ENCODE measurements at regions not wholly inside any gene's neighbourhood (a gene's known extent, or its start where the extent isn't known, plus 50 kb on each side); places are given as distances from the start of the nearest gene placed in this dataset.

DNA sequence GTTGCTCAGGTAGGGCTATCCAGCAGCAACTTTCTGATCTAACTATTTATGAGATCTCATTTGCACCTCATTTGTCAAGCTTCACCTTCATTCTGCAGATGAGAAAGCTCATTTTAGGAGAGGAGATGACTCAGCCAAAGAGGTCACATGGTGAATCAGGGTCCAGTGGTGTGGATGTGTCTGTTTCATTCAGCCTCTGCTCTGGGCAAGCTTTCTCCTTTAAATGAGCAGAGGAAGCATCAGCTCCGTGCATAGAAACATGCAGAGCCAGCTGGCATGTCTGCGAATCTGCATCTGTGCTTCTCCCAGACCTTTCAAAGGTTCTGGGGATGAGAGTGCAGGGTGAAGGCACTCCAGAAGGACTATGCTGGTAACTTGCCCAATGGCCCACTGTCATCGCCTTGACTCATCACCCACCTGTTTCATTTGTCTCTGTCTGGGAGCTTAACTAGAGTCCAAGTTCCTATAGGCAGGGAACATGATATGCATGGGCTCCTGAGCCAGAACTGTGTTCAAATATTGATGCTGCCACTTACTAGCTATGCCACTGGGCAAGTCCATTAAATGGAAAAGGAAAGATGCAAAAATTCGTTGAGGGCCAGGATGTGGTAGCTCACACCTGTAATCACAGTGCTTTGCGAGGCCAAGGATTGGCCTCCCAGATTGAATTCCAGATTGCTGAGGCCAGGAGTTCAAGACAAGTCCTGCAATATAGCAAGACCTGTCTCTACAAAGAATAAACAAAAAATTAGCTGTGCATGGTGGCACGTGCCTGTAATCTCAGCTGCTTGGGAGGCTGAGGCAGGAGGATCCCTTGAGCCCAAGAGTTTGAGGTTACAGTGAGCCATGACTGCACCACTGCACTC, 67.1 kb upstream of the NLK start:
- intact Hi-C loops (cut with micrococcal nuclease; ENCODE audit: unreplicated experiment), result no loop called here
- ChIA-PET POLR2A (ENCODE audit: low non-redundant PET) (no interaction called here), CTCF (no interaction called here)
- no peaks in the 10 kb centered on the region for H3K36me3 ChIP-seq (ENCODE audit: insufficient read depth, low read length, poor library complexity, severe bottlenecking)
- no peak for TF ChIP-seq EZH2 (IDR thresholded peaks at IDR 0.05; ENCODE audit: borderline replicate concordance, low read depth, low read length, poor library complexity, severe bottlenecking)
- TF ChIP-seq, protein P1, sequence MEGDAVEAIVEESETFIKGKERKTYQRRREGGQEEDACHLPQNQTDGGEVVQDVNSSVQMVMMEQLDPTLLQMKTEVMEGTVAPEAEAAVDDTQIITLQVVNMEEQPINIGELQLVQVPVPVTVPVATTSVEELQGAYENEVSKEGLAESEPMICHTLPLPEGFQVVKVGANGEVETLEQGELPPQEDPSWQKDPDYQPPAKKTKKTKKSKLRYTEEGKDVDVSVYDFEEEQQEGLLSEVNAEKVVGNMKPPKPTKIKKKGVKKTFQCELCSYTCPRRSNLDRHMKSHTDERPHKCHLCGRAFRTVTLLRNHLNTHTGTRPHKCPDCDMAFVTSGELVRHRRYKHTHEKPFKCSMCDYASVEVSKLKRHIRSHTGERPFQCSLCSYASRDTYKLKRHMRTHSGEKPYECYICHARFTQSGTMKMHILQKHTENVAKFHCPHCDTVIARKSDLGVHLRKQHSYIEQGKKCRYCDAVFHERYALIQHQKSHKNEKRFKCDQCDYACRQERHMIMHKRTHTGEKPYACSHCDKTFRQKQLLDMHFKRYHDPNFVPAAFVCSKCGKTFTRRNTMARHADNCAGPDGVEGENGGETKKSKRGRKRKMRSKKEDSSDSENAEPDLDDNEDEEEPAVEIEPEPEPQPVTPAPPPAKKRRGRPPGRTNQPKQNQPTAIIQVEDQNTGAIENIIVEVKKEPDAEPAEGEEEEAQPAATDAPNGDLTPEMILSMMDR (conservative IDR thresholded peaks at IDR 0.05; ENCODE audit: low read depth, low read length), result no peak
- no TSS peak for BruUV-seq (replicated peaks)
- H3K4me3 ChIP-seq (ENCODE audit: low read depth, low read length, poor library complexity, severe bottlenecking), result no peak overlapping the region
- no peak for DNase-seq (ENCODE audit: low spot score)
- no peak overlapping the region for H3K27ac ChIP-seq (ENCODE audit: low read depth, low read length, poor library complexity, severe bottlenecking)
- no peaks in the 10 kb centered on the region for H3K27me3 ChIP-seq (replicated peaks; ENCODE audit: insufficient read depth, low read depth, low read length, poor library complexity)
- H3K4me1 ChIP-seq (ENCODE audit: insufficient read depth, low read length, poor library complexity, severe bottlenecking), result no peaks in the 10 kb centered on the region
- H3K9me3 ChIP-seq (ENCODE audit: low read depth, low read length, poor library complexity, severe bottlenecking), result no peaks in the 10 kb centered on the region

DNA sequence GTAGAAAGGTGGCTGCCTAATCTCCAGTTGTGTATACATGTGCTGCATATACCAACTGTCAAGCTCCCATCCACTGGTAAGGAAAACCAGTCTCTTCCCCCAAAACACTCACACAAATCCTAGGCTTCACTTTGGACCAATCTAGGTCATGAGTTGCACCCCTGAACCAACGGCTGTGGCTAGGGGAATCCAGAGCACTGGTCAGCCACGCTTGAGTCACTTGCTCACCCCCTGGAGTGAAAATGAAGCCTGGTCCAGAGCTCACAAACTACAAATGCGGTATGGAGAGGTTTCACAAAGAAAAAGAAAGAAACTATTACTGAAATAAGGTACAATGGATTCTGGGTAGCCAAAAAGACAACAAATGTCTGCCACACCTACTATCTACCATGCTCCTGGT, 66.1 kb upstream of the NLK start:
- intact Hi-C loops (cut with micrococcal nuclease; ENCODE audit: unreplicated experiment), result no loop called here
- ChIA-PET CTCF (no interaction called here), POLR2A (ENCODE audit: low non-redundant PET) (no interaction called here)
- Histone ChIP-seq H3K4me3 (ENCODE audit: low read depth, low read length, poor library complexity, severe bottlenecking) (no peak overlapping the region), H3K27me3 (replicated peaks; ENCODE audit: insufficient read depth, low read depth, low read length, poor library complexity) (no peaks in the 10 kb centered on the region), H3K4me1 (ENCODE audit: insufficient read depth, low read length, poor library complexity, severe bottlenecking) (no peaks in the 10 kb centered on the region), H3K9me3 (ENCODE audit: low read depth, low read length, poor library complexity, severe bottlenecking) (no peaks in the 10 kb centered on the region), H3K36me3 (ENCODE audit: insufficient read depth, low read length, poor library complexity, severe bottlenecking) (no peaks in the 10 kb centered on the region), H3K27ac (ENCODE audit: low read depth, low read length, poor library complexity, severe bottlenecking) (no peak overlapping the region)
- no peak for DNase-seq (ENCODE audit: low spot score)
- BruUV-seq (replicated peaks), result no TSS peak
- TF ChIP-seq EZH2 (IDR thresholded peaks at IDR 0.05; ENCODE audit: borderline replicate concordance, low read depth, low read length, poor library complexity, severe bottlenecking), result no peak
- TF ChIP-seq, protein P1 (conservative IDR thresholded peaks at IDR 0.05; ENCODE audit: low read depth, low read length), result no peak

DNA sequence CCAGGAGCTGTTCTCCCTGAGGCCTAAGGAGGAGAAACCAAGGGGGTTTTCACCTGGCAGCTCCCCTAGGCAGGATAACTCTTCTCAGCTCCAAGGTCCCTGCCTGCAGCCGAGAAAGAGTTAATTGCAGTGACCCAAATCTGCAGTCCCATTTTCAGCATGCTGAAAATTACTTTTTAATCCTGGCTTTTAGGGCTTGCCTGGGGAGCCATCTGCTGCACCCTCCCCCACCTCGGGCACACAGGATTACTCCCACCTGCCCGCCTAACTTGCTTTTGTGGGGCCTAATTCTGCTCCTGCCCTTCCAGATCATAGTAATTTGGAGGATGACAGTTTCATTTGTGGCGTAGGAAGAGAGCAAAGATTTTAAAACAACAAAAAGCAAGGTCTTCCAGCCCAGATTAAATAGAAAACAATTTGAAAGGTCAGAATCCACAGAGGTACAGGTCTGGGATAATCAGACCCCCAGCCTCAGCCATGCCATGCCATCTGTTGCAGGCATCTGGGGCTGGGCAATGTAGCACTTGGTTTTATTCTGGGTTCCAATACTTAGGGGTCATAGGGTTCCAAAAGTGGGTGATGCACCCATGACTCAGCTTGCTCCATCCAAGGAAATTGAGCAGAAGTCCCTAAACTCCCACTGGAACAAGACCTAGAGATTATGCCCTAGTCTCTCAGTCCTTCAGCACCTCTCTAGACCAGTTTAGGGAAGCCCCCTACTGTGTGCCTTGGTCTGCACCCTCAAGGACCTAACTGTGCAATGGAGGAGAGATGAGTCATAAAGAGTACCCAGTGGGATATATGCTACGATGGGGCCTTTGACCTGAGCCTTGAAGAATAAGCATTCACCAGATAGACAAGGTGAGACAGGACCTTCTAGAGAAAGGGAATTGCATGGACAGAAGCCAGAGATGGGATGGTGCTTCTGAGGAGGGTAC, 64.5 kb upstream of the NLK start:
- ChIA-PET POLR2A (ENCODE audit: low non-redundant PET) (no interaction called here), CTCF (no interaction called here)
- Histone ChIP-seq H3K36me3 (ENCODE audit: insufficient read depth, low read length, poor library complexity, severe bottlenecking) (no peaks in the 10 kb centered on the region), H3K4me1 (ENCODE audit: insufficient read depth, low read length, poor library complexity, severe bottlenecking) (no peaks in the 10 kb centered on the region), H3K4me3 (ENCODE audit: low read depth, low read length, poor library complexity, severe bottlenecking) (no peak overlapping the region), H3K9me3 (ENCODE audit: low read depth, low read length, poor library complexity, severe bottlenecking) (no peaks in the 10 kb centered on the region), H3K27ac (ENCODE audit: low read depth, low read length, poor library complexity, severe bottlenecking) (no peak overlapping the region), H3K27me3 (replicated peaks; ENCODE audit: insufficient read depth, low read depth, low read length, poor library complexity) (no peaks in the 10 kb centered on the region)
- intact Hi-C loops (cut with micrococcal nuclease; ENCODE audit: unreplicated experiment), result no loop called here
- TF ChIP-seq, protein P1 (conservative IDR thresholded peaks at IDR 0.05; ENCODE audit: low read depth, low read length), result no peak
- TF ChIP-seq EZH2 (IDR thresholded peaks at IDR 0.05; ENCODE audit: borderline replicate concordance, low read depth, low read length, poor library complexity, severe bottlenecking), result no peak
- DNase-seq (ENCODE audit: low spot score), result no peak
- no TSS peak for BruUV-seq (replicated peaks)
